PC-9 (cell line): ENCODE measurements at regions not wholly inside any gene's neighbourhood (a gene's known extent, or its start where the extent isn't known, plus 50 kb on each side); places are given as distances from the start of the nearest gene placed in this dataset.

Experiments
- CTCF ChIP-seq: fragments of 200-600 bp; sonication (generic); conservative IDR thresholded peaks from 2 replicates; pipeline ENCODE4 v1.6.1; 2017; ENCODE audit warnings: mixed run types, antibody characterized with exemption, mild to moderate bottlenecking, moderate library complexity
- EZH2 ChIP-seq: fragments of 200-600 bp; sonication (generic); IDR thresholded peaks from 2 replicates; pipeline ENCODE4 v1.8.0; 2017; ENCODE audit warnings: antibody characterized with exemption, low read depth

DNA sequence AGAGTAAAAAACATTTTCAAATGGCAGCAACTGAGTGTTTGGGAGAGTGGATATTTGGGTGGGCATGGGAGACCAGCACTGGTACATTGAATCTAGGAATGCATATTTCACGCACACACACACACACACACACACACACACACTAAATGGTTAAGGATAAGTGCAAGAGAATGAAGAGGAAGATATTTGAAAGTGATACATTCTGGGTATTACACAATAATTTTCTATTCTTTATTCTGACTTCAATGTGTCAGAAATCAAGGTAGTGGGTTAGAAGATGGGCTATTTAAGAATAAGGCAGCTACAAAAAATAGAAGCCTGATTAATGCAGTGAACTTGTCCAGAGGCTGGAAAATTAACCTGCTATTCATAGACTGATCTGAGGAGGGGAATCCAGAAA is 577.0 kb downstream of the TMEM182 start:
- no peak for TF ChIP-seq CTCF
- TF ChIP-seq EZH2 = no peak
